Neural cell (in vitro differentiated cells): ENCODE measurements at regions not wholly inside any gene's neighbourhood (a gene's known extent, or its start where the extent isn't known, plus 50 kb on each side); places are given as distances from the start of the nearest gene placed in this dataset.

ENCODE experiments used
- H2AFZ ChIP-seq: fragments of 200-600, 300-800 bp; sonication (generic), shearing (Covaris generic); 2 replicates; pipeline ENCODE4 v1.6.0; 2014; ENCODE audit warnings: low read depth, mild to moderate bottlenecking, antibody characterized with exemption, low read length, moderate library complexity
- H3F3A ChIP-seq: fragments of 200-600 bp; shearing (Covaris generic); 2 replicates; pipeline ENCODE4 v1.6.1; 2016; ENCODE audit warnings: mild to moderate bottlenecking, moderate library complexity, mixed read lengths, antibody characterized with exemption, low read length; ENCODE audit not compliant: insufficient read depth, poor library complexity, severe bottlenecking
- H3K27ac ChIP-seq: fragments of 200-600, 300-800 bp; sonication (generic), shearing (Covaris generic); 2 replicates; pipeline ENCODE4 v1.5.1; 2014; ENCODE audit warnings: mild to moderate bottlenecking, low read length, moderate library complexity
- H3K27me3 ChIP-seq: fragments of 300-800, 200-600 bp; sonication (generic), shearing (Covaris generic); 2 replicates; pipeline ENCODE4 v1.6.0; 2014; ENCODE audit warnings: mild to moderate bottlenecking, low read depth, low read length, moderate library complexity; ENCODE audit not compliant: insufficient read depth
- H3K36me3 ChIP-seq: fragments of 300-800, 200-600 bp; sonication (generic), shearing (Covaris generic); 2 replicates; pipeline ENCODE4 v1.5.1; 2014; ENCODE audit warnings: mild to moderate bottlenecking, antibody characterized with exemption, low read length, moderate library complexity; ENCODE audit not compliant: insufficient read depth
- H3K4me2 ChIP-seq: fragments of 300-800, 200-600 bp; sonication (generic), shearing (Covaris generic); 2 replicates; pipeline ENCODE4 v1.6.0; 2014; ENCODE audit warnings: mild to moderate bottlenecking, low read length
- H3K4me3 ChIP-seq: fragments of 300-800, 200-600 bp; sonication (generic), shearing (Covaris generic); 2 replicates; pipeline ENCODE4 v1.5.1; 2014; ENCODE audit warnings: mild to moderate bottlenecking, low read length, moderate library complexity
- H3K79me2 ChIP-seq: fragments of 200-600 bp; shearing (Covaris generic); replicated peaks from 2 replicates; pipeline ENCODE4 v1.6.0; 2014; ENCODE audit warnings: mild to moderate bottlenecking, low read length, moderate library complexity; ENCODE audit not compliant: insufficient read depth
- H3K9ac ChIP-seq: fragments of 300-800, 200-600 bp; sonication (generic), shearing (Covaris generic); 2 replicates; pipeline ENCODE4 v1.6.1; 2016; ENCODE audit warnings: mild to moderate bottlenecking, low read length, mixed read lengths
- H3K9me2 ChIP-seq: fragments of 200-600 bp; shearing (Covaris generic); 2 replicates; pipeline ENCODE4 v1.6.1; 2016; ENCODE audit warnings: mild to moderate bottlenecking, low read length, mixed read lengths; ENCODE audit not compliant: insufficient read depth
- H3K9me3 ChIP-seq: fragments of 200-600, 300-800 bp; sonication (generic), shearing (Covaris generic); 2 replicates; pipeline ENCODE4 v1.6.1; 2016; ENCODE audit warnings: mild to moderate bottlenecking, mixed run types, low read length, moderate library complexity, mixed read lengths
- H4K20me1 ChIP-seq: fragments of 200-600 bp; shearing (Covaris generic); 2 replicates; pipeline ENCODE4 v1.6.1; 2016; ENCODE audit warnings: mild to moderate bottlenecking, mixed run types; ENCODE audit not compliant: insufficient read depth
- EP300 ChIP-seq: fragments of 450-650 bp; conservative IDR thresholded peaks from 2 replicates; pipeline ENCODE4 v1.6.1; 2014; ENCODE audit warnings: antibody characterized with exemption, mild to moderate bottlenecking, moderate library complexity; ENCODE audit not compliant: poor library complexity, severe bottlenecking
- EZH2 ChIP-seq: fragments of 200-600, 300-800 bp; shearing (Covaris generic), sonication (generic); IDR thresholded peaks from 2 replicates; pipeline ENCODE4 v1.6.1; 2014; ENCODE audit warnings: antibody characterized with exemption, low read length, borderline replicate concordance, mild to moderate bottlenecking; ENCODE audit not compliant: insufficient read depth, poor library complexity, severe bottlenecking
- MXI1 ChIP-seq: fragments of 450-650 bp; conservative IDR thresholded peaks from 2 replicates; pipeline ENCODE4 v1.6.1; 2014; ENCODE audit warnings: antibody characterized with exemption, mild to moderate bottlenecking; ENCODE audit not compliant: poor library complexity, severe bottlenecking
- POLR2AphosphoS5 ChIP-seq: IDR thresholded peaks from 2 replicates; pipeline ENCODE4 v1.6.1; 2012
- RAD21 ChIP-seq: fragments of 450-650 bp; conservative IDR thresholded peaks from 2 replicates; pipeline ENCODE4 v1.6.1; 2014; ENCODE audit warnings: antibody characterized with exemption, mild to moderate bottlenecking, moderate library complexity
- SMC3 ChIP-seq: fragments of 450-650 bp; conservative IDR thresholded peaks from 2 replicates; pipeline ENCODE4 v1.6.1; 2014; ENCODE audit warnings: antibody characterized with exemption, mild to moderate bottlenecking, moderate library complexity; ENCODE audit not compliant: poor library complexity
- TAF1 ChIP-seq: IDR thresholded peaks from 2 replicates; pipeline ENCODE4 v1.6.1; 2012; ENCODE audit warnings: low read depth
- TF ChIP-seq, protein P1 (sequence below): fragments of 450-650 bp; IDR thresholded peaks from 2 replicates; pipeline ENCODE4 v1.5.1; 2014; ENCODE audit warnings: antibody characterized with exemption, mild to moderate bottlenecking, moderate library complexity; ENCODE audit not compliant: poor library complexity, severe bottlenecking
- TF ChIP-seq, protein P2 (sequence below): IDR thresholded peaks from 2 replicates; pipeline ENCODE4 v1.6.1; 2012; ENCODE audit warnings: borderline replicate concordance

DNA sequence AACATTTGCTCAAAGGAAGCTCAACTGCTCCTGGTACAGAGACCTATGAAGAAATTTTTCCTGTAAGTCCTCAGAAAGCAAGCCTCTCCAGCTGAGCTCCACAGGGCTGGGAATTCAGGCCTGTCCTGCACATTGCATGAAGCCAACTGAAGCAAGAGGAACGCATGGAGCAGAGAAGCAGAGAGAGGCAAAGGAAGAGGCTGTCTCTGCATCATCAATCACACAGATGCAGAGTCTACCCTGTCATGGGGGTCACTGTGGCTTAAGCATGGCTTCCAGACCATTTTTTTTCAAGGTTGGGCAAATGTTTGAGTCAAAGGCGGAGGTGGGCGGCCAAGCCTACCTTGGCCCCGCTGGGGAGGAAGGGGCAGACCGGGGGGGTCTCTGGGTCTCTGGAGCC is 110.3 kb upstream of the MSX1 start:
- TF ChIP-seq, protein P1, sequence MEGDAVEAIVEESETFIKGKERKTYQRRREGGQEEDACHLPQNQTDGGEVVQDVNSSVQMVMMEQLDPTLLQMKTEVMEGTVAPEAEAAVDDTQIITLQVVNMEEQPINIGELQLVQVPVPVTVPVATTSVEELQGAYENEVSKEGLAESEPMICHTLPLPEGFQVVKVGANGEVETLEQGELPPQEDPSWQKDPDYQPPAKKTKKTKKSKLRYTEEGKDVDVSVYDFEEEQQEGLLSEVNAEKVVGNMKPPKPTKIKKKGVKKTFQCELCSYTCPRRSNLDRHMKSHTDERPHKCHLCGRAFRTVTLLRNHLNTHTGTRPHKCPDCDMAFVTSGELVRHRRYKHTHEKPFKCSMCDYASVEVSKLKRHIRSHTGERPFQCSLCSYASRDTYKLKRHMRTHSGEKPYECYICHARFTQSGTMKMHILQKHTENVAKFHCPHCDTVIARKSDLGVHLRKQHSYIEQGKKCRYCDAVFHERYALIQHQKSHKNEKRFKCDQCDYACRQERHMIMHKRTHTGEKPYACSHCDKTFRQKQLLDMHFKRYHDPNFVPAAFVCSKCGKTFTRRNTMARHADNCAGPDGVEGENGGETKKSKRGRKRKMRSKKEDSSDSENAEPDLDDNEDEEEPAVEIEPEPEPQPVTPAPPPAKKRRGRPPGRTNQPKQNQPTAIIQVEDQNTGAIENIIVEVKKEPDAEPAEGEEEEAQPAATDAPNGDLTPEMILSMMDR: no peak
- no peak for TF ChIP-seq MXI1
- TF ChIP-seq TAF1: no peak
- TF ChIP-seq POLR2AphosphoS5: no peak
- TF ChIP-seq, protein P2, sequence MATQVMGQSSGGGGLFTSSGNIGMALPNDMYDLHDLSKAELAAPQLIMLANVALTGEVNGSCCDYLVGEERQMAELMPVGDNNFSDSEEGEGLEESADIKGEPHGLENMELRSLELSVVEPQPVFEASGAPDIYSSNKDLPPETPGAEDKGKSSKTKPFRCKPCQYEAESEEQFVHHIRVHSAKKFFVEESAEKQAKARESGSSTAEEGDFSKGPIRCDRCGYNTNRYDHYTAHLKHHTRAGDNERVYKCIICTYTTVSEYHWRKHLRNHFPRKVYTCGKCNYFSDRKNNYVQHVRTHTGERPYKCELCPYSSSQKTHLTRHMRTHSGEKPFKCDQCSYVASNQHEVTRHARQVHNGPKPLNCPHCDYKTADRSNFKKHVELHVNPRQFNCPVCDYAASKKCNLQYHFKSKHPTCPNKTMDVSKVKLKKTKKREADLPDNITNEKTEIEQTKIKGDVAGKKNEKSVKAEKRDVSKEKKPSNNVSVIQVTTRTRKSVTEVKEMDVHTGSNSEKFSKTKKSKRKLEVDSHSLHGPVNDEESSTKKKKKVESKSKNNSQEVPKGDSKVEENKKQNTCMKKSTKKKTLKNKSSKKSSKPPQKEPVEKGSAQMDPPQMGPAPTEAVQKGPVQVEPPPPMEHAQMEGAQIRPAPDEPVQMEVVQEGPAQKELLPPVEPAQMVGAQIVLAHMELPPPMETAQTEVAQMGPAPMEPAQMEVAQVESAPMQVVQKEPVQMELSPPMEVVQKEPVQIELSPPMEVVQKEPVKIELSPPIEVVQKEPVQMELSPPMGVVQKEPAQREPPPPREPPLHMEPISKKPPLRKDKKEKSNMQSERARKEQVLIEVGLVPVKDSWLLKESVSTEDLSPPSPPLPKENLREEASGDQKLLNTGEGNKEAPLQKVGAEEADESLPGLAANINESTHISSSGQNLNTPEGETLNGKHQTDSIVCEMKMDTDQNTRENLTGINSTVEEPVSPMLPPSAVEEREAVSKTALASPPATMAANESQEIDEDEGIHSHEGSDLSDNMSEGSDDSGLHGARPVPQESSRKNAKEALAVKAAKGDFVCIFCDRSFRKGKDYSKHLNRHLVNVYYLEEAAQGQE: no peak
- no peak for TF ChIP-seq EZH2
- no peak for TF ChIP-seq SMC3
- no peak for TF ChIP-seq RAD21
- TF ChIP-seq EP300: no peak
- H3K4me3 ChIP-seq: no peak overlapping the region

DNA sequence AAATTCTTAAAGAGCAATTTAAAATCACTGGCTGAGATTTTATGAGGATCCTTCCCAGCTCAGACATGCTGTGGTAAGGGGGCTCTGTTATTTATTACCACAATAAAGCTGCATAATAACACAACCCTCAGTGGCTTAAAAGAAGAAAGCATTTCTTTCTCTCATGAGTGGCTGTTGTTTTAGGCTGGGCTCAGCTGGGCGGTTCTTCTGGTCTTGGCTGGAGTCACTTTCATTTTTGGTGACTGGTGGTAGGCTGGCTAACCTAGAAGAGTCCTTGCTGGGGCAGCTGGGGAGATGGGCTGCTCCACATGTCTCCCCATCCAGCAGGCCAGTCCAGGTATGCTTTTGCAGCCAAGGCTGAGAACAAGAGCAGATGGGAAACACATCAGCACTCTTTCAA is 113.0 kb upstream of the MSX1 start:
- Histone ChIP-seq H3K36me3 (no peaks in the 10 kb centered on the region), H3F3A (no peaks in the 10 kb centered on the region), H3K9ac (no peak overlapping the region), H3K9me3 (peaks cover 3% of the 10 kb centered on the region), H2AFZ (no peak overlapping the region), H3K27me3 (no peaks in the 10 kb centered on the region), H3K79me2 (no peaks in the 10 kb centered on the region), H3K4me2 (no peak overlapping the region), H3K9me2 (no peaks in the 10 kb centered on the region), H3K4me3 (no peak overlapping the region), H4K20me1 (no peaks in the 10 kb centered on the region), H3K27ac (no peak overlapping the region)
- TF ChIP-seq RAD21 (no peak), EP300 (no peak), TAF1 (no peak), SMC3 (no peak), POLR2AphosphoS5 (no peak), MXI1 (no peak), EZH2 (no peak)
- TF ChIP-seq, protein P2: no peak
- TF ChIP-seq, protein P1: no peak

More for the DNA sequence above, 110.3 kb upstream of the MSX1 start:
- H4K20me1 ChIP-seq: no peaks in the 10 kb centered on the region
- no peak overlapping the region for H2AFZ ChIP-seq
- H3K9me2 ChIP-seq: no peaks in the 10 kb centered on the region
- peaks cover 3% of the 10 kb centered on the region for H3K9me3 ChIP-seq
- no peak overlapping the region for H3K4me2 ChIP-seq
- H3K79me2 ChIP-seq: no peaks in the 10 kb centered on the region
- H3K27ac ChIP-seq: no peak overlapping the region
- H3F3A ChIP-seq: no peaks in the 10 kb centered on the region
- H3K27me3 ChIP-seq: no peaks in the 10 kb centered on the region
- no peaks in the 10 kb centered on the region for H3K36me3 ChIP-seq
- H3K9ac ChIP-seq: no peak overlapping the region
